NCI-H345 treated with DMSO at 0.1 percent for 48 hours (cell line): ENCODE measurements at regions not wholly inside any gene's neighbourhood (a gene's known extent, or its start where the extent isn't known, plus 50 kb on each side); places are given as distances from the start of the nearest gene placed in this dataset.
A peak's percentile ranks its signal among the peaks of the same experiment; 100 is the strongest.
"Not testable (repeated sequence)": the region's sequence is repeated elsewhere in the genome, so short reads cannot be mapped to it uniquely, and the experiment has no call there.

ENCODE experiments used
- DNase-seq: peaks from one replicate; lab custom pipeline; 2025; ENCODE audit not compliant: unreplicated experiment; lab: John Stamatoyannopoulos, UW

DNA sequence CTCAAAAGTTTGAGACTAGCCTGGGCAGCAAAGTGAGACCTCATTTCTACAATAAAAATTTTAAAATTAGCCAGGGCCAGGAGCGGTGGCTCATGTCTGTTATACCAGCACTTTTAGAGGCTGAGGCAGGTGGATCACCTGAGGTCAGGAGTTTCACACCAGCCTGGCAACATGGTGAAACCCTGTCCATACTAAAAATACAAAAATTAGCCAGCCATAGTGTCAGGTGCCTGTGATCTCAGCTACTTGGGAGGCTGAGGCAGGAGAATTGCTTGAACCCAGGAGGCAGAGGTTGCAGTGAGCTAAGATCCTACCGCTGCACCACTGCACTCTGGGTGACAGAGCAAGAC is 85.1 kb upstream of the MAP4 start:
- not testable (repeated sequence) for DNase-seq

DNA sequence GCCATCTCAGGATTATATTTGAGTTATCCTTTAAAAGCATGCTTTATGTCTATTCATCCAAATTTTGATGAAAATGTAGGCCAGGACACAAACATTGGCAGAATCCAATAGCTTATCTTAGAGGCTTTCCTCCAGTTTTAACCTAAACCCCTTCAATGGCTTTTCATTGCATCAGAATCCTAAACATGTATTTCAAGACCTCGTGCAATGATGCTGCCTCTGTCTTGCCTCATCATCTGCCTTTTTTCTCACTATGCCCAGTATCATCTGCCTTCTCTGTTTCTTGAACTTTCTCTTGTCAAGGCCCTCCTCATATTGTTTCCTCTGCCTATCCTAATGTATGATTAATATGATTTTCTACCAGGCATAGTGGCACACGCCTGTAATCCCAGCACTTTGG is 76.1 kb upstream of the MAP4 start:
- no peak for DNase-seq

DNA sequence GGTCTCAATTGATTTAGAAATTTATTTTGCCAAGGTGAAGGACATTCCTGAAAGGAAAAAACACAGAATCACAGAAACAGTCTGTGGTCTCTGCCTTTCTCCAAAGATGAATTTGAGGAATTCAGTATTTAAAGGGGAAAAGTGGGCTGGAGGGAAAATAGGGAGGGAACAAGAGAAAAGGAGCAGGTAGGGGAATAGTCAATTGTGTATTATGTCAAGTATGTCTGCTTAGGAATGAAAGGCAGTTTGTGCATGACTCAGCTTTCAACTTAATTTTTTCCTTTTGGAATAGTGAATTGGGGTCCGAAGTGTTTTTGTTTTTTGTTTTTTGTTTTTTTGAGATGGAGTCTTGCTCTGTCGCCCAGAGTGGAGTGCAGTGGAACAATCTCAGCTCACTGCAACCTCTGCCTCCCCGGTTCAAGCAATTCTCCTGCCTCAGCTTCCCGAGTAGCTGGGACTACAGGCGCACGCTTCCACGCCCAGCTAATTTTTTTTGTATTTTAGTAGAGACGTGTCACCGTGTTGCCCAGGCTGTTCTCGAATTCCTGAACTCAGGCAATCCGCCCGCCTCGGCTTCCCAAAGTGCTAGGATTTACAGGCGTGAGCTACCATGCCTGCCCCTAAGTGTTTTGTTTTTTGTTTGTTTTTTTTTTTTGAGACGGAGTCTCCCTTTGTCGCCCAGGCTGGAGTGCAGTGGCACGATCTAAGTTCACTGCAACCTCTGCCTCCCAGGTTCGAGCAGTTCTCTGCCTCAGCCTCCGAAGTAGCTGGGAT is 74.1 kb upstream of the MAP4 start:
- DNase-seq, result no peak

DNA sequence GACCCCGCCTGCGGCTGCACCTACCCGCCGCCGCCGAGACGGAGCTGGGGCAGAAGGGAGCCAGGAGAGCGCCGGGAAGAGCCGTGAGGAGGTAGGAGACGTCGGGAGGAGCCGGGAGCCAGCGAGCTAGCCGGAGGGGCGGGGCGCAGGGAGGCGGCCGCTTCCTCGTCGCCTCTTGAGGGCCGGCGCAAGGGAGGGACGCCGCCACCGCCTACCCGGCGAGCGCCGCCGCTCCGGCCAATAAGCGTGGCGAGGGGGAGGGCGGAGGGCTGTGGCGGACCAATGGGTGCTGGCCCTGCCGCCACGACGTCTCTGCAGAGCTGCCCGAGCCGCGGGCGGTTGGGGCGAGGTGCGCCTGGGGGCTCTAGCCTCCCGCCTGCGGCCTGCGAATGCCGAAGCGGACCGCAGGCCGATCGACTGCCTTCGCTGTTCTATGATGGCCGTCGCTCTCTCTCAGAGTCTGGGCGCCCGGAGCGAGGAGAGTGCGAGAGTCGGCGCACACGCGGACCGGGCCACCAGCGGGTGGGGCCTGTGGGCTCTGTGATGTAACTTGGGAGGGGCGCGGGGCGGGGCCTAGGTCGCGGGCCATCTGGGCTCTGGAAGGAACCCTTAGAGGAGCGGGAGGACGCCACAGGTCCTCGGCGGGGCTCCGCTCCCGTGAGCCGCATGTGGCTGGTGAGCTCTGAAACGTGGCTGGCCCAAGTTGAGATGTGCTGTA is 72.7 kb upstream of the MAP4 start:
- peak; percentile 79 for DNase-seq

DNA sequence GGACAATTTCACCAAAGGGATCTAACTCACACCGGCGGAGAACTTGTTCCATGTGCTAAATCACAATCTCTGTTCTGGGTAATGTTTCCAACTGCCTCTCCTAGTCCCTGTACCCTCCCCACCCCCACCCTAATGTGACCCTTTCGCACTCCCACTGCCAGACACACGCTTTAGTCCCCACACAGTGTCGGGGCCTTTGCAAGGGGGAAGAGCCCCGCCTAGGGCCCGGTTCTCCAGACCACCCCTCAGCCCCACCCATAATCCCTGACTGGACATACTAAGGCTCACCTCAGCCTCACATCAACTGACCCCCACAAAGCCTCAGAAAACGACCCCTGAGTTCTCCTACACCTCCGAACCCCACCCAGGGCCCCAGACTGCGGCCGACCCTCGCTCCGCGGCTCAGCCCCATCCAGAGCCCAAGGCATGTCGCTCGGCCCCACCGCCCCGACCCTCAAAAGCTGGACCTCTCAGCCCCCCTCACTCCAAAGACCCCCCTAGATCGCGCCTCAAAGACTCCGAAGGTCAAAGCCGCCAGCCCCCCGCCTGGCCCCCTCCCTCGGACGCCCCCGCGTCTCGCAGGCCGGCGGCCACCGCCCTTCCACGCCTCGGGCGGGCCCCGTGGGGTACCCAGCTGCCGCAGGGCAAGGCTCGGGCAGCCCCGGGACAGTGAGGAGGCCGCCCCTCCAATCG is 72.0 kb upstream of the MAP4 start:
- no peak for DNase-seq

DNA sequence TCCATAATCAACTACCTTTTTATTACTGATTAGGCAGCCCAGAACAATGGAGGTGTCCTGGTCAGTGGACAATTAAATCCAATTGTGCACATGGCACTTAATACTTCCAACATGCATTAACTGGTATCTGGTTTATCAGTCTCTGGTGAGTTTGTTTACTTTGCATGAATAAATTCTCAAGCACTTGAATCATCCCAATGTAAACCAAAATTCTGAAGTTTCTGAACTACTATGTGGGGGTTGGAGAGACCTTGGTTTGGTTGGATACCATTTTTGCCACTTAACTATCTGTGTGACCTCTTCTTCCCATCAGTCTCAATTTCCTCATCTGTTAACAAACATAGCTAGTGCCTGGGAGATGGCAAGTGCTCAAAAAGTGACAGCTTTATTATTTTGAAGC is 70.5 kb upstream of the MAP4 start:
- no peak for DNase-seq

DNA sequence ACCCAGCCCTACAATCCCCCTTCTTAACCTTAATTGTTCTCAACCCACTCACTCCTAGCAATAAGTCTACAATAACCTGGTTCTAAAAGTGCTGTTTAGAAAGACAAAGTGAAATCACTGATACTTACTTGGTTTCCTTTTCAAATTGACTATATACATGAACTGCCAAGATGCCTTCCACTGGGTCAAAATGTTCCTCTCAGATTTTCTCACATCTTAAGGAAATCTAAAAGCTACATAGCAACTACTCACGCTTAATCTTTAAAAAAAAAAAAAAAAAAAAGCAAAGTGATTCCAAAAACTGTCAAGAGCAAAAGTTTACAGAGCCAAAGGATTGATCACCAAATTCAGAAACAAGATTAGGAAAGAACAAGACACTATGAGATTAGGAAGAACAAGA is 68.7 kb upstream of the MAP4 start:
- DNase-seq, result no peak

DNA sequence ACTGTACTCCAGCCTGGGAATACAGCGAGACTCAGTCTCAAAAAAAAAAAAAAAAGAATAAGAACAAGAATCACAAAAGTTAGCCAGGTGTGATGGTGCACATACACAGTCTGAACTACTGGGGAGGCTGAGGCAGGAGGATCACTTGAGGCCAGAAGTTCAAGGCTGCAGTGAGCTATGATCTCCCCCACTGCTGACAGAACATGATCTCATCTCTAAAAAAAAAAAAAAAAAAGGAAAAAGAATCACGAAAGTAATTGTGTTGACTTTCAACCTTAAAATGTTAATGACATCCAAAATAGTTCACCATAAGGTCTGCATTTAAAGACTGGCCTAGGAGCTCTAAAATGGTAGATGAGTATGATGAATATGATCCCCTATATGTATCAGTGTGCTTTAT is 68.0 kb upstream of the MAP4 start:
- DNase-seq, result no peak

DNA sequence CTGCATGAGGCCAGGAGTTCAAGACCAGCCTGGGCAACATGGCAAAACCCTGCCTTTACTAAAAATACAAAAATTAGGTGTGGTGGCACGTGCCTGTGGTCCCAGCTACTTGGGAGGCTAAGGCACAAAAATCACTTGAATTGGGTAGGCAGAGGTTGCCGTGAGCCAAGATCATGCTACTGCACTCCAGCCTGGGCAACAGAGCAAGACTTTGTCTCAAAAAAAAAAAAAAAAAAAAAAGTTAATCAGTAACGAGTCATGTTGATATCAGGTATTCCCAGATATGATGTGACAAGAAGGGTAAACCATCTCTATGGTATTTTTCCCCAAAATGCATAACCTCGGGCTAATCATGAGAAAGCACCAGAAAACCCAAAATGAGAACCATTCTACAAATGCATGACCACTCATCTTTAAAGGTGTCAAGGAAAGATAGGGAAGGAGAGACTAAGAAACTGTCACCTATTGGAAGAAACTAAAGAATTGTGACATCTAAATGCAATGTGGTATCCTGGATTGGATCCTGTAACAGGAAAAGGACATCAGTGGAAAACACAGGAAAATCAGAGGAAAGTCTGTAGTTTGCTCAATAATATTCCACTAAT is 66.5 kb upstream of the MAP4 start:
- no peak for DNase-seq

DNA sequence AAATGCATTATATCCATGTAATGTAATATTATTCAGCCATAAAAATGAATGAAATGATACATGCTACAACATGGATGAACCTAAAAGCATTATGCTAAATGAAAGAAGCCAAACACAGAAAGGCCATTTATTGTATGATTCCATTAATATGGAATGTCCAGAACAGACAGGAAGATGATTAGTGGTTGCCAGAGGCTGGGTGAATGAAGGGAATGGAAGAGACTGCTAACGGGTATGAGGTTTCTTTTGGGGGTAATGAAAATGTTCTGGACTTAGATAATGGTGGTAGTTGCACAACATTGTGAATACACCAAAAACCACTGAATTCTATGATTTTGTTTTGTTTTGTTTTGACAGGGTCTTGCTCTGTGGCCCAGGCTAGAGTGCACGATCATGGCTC is 61.6 kb upstream of the MAP4 start:
- DNase-seq, result no peak

DNA sequence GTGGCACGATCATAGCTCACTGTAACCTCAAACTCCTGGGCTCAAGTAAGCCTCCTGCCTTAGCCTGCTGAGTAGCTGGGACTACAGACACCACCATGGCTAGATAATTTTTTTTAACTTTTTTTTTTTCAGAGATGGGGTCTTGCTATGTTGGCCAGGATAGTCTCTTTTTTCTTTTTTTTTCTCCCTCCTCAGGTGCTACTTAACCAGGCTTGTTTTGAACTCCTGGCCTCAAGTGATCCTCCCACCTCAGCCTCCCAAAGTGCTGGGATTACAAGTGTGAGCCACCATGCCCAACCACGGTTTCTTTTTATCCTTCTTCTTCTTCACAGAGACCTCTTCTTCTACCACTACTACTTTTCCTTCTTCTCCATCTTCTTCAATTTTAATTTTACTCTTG is 53.8 kb upstream of the MAP4 start:
- DNase-seq, result no peak

DNA sequence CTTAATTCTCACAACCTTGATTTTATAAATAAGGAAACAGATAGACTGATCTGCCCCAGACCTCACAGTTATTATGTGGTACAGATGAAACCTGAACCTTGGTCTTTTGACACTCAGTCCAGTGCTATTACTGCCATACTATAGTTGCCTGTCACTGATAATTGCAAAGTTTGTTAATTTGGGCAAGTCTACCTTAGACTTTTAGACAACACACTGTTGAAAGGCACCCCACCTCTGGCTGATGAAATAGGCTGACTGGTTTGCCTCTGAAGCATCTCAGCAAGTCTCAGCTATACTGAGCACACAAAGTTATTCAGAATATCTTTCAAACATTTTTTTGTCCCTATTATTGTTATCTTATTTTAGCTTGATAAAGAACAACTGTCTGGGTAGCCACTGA is 53.1 kb upstream of the MAP4 start:
- DNase-seq, result no peak

DNA sequence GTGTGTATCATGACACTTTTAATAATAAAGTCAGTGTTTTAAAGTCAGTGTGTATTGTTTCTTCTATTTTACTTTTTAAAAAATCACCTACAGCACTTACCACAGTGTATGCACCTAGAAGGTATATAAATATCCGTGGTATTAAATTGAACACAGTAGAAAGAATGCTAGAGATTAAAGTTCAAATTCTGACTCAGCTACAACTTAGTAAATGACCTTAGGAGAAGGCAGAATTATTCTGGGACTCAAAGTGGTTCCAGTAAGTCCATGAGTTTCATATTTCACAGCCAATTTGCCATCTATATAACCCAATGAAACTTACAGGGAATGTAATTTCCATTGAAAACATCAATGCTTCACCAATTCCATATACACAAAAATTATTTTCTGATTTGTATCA is 52.7 kb upstream of the MAP4 start:
- DNase-seq, result no peak

DNA sequence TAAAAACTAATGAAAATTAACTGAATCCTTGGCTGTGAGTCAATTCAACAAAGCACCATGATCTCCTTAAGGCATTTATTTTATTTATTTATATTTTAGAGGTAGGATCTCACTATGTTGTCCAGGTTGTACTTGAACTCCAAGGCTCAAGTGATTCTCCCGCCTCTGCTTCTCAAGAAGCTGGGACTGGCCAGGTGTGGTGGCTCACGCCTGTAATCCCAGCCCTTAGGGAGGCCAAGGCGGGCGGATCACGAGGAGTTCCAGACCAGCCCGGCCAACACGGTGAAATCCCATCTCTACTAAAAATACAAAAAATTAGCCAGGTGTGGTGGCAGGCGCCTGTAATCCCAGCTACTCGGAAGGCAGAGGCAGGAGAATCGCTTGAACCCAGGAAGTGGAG is 52.1 kb upstream of the MAP4 start:
- not testable (repeated sequence) for DNase-seq

DNA sequence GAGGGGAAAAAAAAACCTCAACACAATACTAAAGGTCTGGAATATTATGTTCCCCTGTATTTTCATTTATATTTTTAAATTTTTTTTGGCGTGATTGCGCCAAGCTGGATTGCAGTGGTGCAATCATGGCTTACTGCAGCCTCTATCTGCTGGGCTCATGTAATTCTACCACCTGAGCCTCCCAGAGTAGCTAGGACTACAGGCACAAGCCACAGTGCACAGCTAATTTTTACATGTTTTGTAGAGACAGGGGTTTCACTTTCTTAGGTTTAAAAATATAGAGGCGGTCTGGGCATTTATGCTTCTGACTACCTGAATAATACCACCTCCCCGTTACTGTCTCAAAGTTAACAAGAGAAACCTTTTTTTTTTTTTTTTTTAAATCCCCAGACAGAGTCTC is 51.1 kb upstream of the MAP4 start:
- no peak for DNase-seq
